Esophagus muscularis mucosa (tissue), 3 donors: ENCODE measurements at regions not wholly inside any gene's neighbourhood (a gene's known extent, or its start where the extent isn't known, plus 50 kb on each side); places are given as distances from the start of the nearest gene placed in this dataset.

Source experiments
- POLR2A ChIP-seq: fragments of 450-650 bp; IDR thresholded peaks from one replicate; pipeline ENCODE4 v1.6.1; 2017; ENCODE audit warnings: antibody characterized with exemption, moderate library complexity, mild to moderate bottlenecking, low read depth
- POLR2AphosphoS5 ChIP-seq, 2 donors: sonication (generic); formaldehyde crosslinking; IDR thresholded peaks; one replicate each; pipeline ENCODE4 v1.6.1; 2017; ENCODE audit warnings: antibody characterized with exemption in 2 of 2
- TF ChIP-seq, protein P1 (sequence below), 3 experiments: fragments of 200-600 bp in 2 of 3; fragments of 450-650 bp in 1 of 3; sonication (generic) in 2 of 3; IDR thresholded peaks; one replicate each; pipeline ENCODE4 v1.5.1; 2017 to 2019; ENCODE audit warnings: antibody characterized with exemption in 3 of 3, mild to moderate bottlenecking in 2 of 3, moderate library complexity in 1 of 3

DNA sequence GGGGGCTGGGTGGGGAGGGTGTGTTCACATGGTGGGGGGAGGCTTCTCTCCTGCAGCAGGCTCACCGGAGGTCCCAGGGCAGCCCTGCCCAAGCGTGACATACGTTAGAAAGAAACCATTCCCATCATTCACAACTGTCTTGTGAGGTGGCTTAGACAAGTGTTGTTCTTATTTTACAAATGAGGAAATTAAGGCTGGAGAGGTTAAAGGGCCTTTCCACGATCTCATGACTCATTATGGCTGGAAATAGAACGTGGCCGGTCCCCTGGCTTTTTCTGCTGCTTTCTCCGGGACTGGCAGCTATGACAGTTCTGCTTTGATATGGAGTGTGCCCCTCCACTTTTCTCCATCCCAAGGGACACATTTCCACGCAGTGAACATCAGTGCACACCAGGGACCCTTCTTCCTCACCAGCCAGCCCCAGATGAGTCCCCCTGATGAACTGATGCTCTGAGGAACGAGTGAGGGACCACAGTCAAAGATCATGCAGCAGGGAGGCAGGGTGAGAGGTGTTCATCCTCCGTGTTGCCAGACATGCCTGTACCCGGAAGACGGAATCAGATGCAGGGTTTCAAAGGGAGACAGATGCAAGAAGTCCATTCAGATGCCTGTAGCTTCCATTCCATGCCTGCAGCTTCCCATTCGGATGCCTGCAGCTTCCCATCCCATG, 64.0 kb upstream of the ACSL1 start:
- TF ChIP-seq POLR2A (no peak), POLR2AphosphoS5 (IDR thresholded peaks at IDR 0.05) (no peak)
- TF ChIP-seq, protein P1, sequence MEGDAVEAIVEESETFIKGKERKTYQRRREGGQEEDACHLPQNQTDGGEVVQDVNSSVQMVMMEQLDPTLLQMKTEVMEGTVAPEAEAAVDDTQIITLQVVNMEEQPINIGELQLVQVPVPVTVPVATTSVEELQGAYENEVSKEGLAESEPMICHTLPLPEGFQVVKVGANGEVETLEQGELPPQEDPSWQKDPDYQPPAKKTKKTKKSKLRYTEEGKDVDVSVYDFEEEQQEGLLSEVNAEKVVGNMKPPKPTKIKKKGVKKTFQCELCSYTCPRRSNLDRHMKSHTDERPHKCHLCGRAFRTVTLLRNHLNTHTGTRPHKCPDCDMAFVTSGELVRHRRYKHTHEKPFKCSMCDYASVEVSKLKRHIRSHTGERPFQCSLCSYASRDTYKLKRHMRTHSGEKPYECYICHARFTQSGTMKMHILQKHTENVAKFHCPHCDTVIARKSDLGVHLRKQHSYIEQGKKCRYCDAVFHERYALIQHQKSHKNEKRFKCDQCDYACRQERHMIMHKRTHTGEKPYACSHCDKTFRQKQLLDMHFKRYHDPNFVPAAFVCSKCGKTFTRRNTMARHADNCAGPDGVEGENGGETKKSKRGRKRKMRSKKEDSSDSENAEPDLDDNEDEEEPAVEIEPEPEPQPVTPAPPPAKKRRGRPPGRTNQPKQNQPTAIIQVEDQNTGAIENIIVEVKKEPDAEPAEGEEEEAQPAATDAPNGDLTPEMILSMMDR (IDR thresholded peaks at IDR 0.05) = no peak
